GM12878 (cell line): ENCODE measurements at regions not wholly inside any gene's neighbourhood (a gene's known extent, or its start where the extent isn't known, plus 50 kb on each side); places are given as distances from the start of the nearest gene placed in this dataset.

Experiments used
- ATAC-seq: fragments of 200-7000 bp; cut with Tn5 transposase; 3 replicates; pipeline ENCODE4 v1.9.1; 2020; ENCODE audit warnings: mild to moderate bottlenecking, moderate library complexity
- BruUV-seq: library from RNA; stranded (reverse); fragments of 400-500 nt; replicated peaks from 2 replicates; lab custom pipeline; 2021; lab: Mats Ljungman, UMichigan
- CTCF ChIA-PET: fragments of 300-600 bp; sonication (Branson Sonifier 250); formaldehyde crosslinking; extraction: SDS; loops from one replicate; lab custom pipeline; 2021; ENCODE audit warnings: inconsistent platforms; lab: Yijun Ruan, JAX
- POLR2A ChIA-PET: fragments of 350-600 bp; formaldehyde crosslinking; extraction: SDS; loops from one replicate; lab custom pipeline; 2021; ENCODE audit warnings: inconsistent platforms; lab: Charles Lee
- RAD21 ChIA-PET: fragments of 300-600 bp; sonication (Branson Sonifier 250); formaldehyde crosslinking; loops from one replicate; lab custom pipeline; 2023; ENCODE audit warnings: antibody characterized with exemption; ENCODE audit not compliant: unreplicated experiment; lab: Charles Lee
- SMC1A ChIA-PET: fragments of 300-600 bp; sonication (Branson Sonifier 250); formaldehyde crosslinking; loops from one replicate; lab custom pipeline; 2023; ENCODE audit not compliant: unreplicated experiment, uncharacterized antibody; lab: Charles Lee
- DNase-seq: peaks from one replicate; pipeline ENCODE4 v3.0.0-alpha.2; 2011; ENCODE audit warnings: low read depth, low spot score
- FAIRE-seq: peaks from 3 replicates; lab custom pipeline; 2011; peaks lifted over from hg19 to GRCh38; lab: Jason Lieb, UNC
- H2AFZ ChIP-seq: 2 replicates; pipeline ENCODE4 v1.6.0; 2011; ENCODE audit warnings: low read depth, low read length, control low read depth; ENCODE audit not compliant: control insufficient read depth
- H3K27ac ChIP-seq: 2 replicates; pipeline ENCODE4 v1.5.1; 2011; ENCODE audit warnings: control low read depth; ENCODE audit not compliant: control insufficient read depth, insufficient read depth
- H3K27me3 ChIP-seq, 2 experiments: replicated peaks in 1 of 2; 2 replicates each; pipeline versions ENCODE4 v1.6.0 to v1.6.1; 2011; ENCODE audit warnings: low read length in 1 of 2; ENCODE audit not compliant: control insufficient read depth in 2 of 2, insufficient read depth in 2 of 2
- H3K36me3 ChIP-seq, 2 experiments: 2 replicates each; pipeline ENCODE4 v1.5.1; 2011; ENCODE audit warnings: low read length in 1 of 2; ENCODE audit not compliant: control insufficient read depth in 2 of 2, insufficient read depth in 2 of 2
- H3K4me1 ChIP-seq: 2 replicates; pipeline ENCODE4 v1.6.1; 2011; ENCODE audit warnings: mild to moderate bottlenecking, low read length, moderate library complexity, mixed read lengths; ENCODE audit not compliant: control insufficient read depth, insufficient read depth
- H3K4me2 ChIP-seq: 2 replicates; pipeline ENCODE4 v1.6.0; 2011; ENCODE audit warnings: control low read depth; ENCODE audit not compliant: control insufficient read depth, insufficient read depth
- H3K4me3 ChIP-seq: fragments of 200-600 bp; sonication (generic); 2 replicates; pipeline ENCODE4 v1.5.1; 2016
- H3K79me2 ChIP-seq: 2 replicates; pipeline ENCODE4 v1.6.0; 2011; ENCODE audit warnings: low read length; ENCODE audit not compliant: control insufficient read depth, insufficient read depth
- H3K9ac ChIP-seq: 2 replicates; pipeline ENCODE4 v1.8.0; 2011; ENCODE audit warnings: low read length, control low read depth, mixed read lengths; ENCODE audit not compliant: control insufficient read depth, insufficient read depth
- H3K9me3 ChIP-seq: replicated peaks from 3 replicates; pipeline ENCODE4 v1.5.1; 2011; ENCODE audit warnings: mild to moderate bottlenecking, low read length; ENCODE audit not compliant: control insufficient read depth, insufficient read depth
- H4K20me1 ChIP-seq: 2 replicates; pipeline ENCODE4 v1.6.0; 2011; ENCODE audit not compliant: control insufficient read depth, insufficient read depth
- BCL3 ChIP-seq: IDR thresholded peaks from 2 replicates; pipeline ENCODE4 v1.6.1; 2011; ENCODE audit warnings: borderline replicate concordance, low read depth, mild to moderate bottlenecking, moderate library complexity, low read length; ENCODE audit not compliant: insufficient read depth, poor library complexity, severe bottlenecking
- CBFB ChIP-seq: IDR thresholded peaks from 2 replicates; pipeline ENCODE4 v1.6.1; 2016; ENCODE audit warnings: antibody characterized with exemption, low read depth
- CBX3 ChIP-seq: fragments of 200-600 bp; sonication (generic); IDR thresholded peaks from 2 replicates; pipeline ENCODE4 v1.6.1; 2016; ENCODE audit warnings: low read depth, borderline replicate concordance
- CREB1 ChIP-seq: IDR thresholded peaks from 2 replicates; pipeline ENCODE4 v1.6.1; 2012; ENCODE audit warnings: low read depth, mild to moderate bottlenecking, inconsistent platforms
- CREM ChIP-seq: IDR thresholded peaks from 2 replicates; pipeline ENCODE4 v1.6.1; 2014; ENCODE audit warnings: antibody characterized with exemption, low read depth
- ELK1 ChIP-seq: IDR thresholded peaks from 2 replicates; pipeline ENCODE4 v1.6.1; 2012; ENCODE audit warnings: low read depth, low read length, improper control_type of control experiment
- EZH2 ChIP-seq: IDR thresholded peaks from 2 replicates; pipeline ENCODE4 v1.6.1; 2012; ENCODE audit warnings: low read depth, mild to moderate bottlenecking, control low read depth, inconsistent platforms, low read length, borderline replicate concordance; ENCODE audit not compliant: control insufficient read depth
- KAT2A ChIP-seq: conservative IDR thresholded peaks from 2 replicates; pipeline ENCODE4 v1.6.1; 2011; ENCODE audit warnings: low read depth, low read length; ENCODE audit not compliant: control insufficient read depth
- MEF2B ChIP-seq: fragments of 450-650 bp; IDR thresholded peaks from 2 replicates; pipeline ENCODE4 v1.6.1; 2018; ENCODE audit warnings: mild to moderate bottlenecking, moderate library complexity; ENCODE audit not compliant: partially characterized antibody, poor library complexity, severe bottlenecking
- PKNOX1 ChIP-seq: fragments of 450-650 bp; IDR thresholded peaks from 2 replicates; pipeline ENCODE4 v1.6.1; 2016; ENCODE audit warnings: mild to moderate bottlenecking
- RAD51 ChIP-seq: fragments of 450-650 bp; IDR thresholded peaks from 2 replicates; pipeline ENCODE4 v1.6.1; 2016; ENCODE audit warnings: moderate library complexity, mild to moderate bottlenecking, inconsistent platforms
- STAT1 ChIP-seq: fragments of 450-650 bp; conservative IDR thresholded peaks from 2 replicates; pipeline ENCODE4 v1.6.1; 2014; ENCODE audit warnings: antibody characterized with exemption, mild to moderate bottlenecking
- STAT3 ChIP-seq: IDR thresholded peaks from 2 replicates; pipeline ENCODE4 v1.6.1; 2011; ENCODE audit warnings: low read depth, low read length, improper control_type of control experiment
- WRNIP1 ChIP-seq: IDR thresholded peaks from 2 replicates; pipeline ENCODE4 v1.6.1; 2011; ENCODE audit warnings: low read depth, low read length, improper control_type of control experiment, borderline replicate concordance
- ZNF207 ChIP-seq: fragments of 450-650 bp; IDR thresholded peaks from 2 replicates; pipeline ENCODE4 v1.6.1; 2014; ENCODE audit warnings: antibody characterized with exemption, mild to moderate bottlenecking, borderline replicate concordance
- ZNF384 ChIP-seq: IDR thresholded peaks from 2 replicates; pipeline ENCODE4 v1.6.1; 2012; ENCODE audit warnings: low read depth, mild to moderate bottlenecking, low read length, improper control_type of control experiment, borderline replicate concordance
- WGBS: methylation state at CpG from one replicate; pipeline ENCODE4 v1.1.6; 2016; ENCODE audit warnings: low lambda C conversion rate; ENCODE audit not compliant: insufficient replicate concordance, insufficient coverage; ENCODE audit errors: missing lambda C conversion rate; 5-methylcytosine and 5-hydroxymethylcytosine counted together
- in situ Hi-C: fragments of 300-500 bp; cut with MboI; formaldehyde crosslinking; loops from 9 replicates; pipeline ENCODE4 v1.14.3; 2018; ENCODE audit warnings: mixed read lengths
- intact Hi-C: fragments of 100-400 bp; cut with micrococcal nuclease; formaldehyde crosslinking; loops from one replicate; pipeline ENCODE4 v1.14.2; 2022; ENCODE audit not compliant: unreplicated experiment

- no peak overlapping the region for H3K27ac ChIP-seq
- ATAC-seq = no peak
- H3K9ac ChIP-seq = no peak overlapping the region
- ChIA-PET POLR2A (no interaction called here), SMC1A (no interaction called here), RAD21 (no interaction called here), CTCF (no interaction called here)
- no peak overlapping the region for H3K4me3 ChIP-seq
- H3K4me1 ChIP-seq = no peaks in the 10 kb centered on the region
- H3K27me3 ChIP-seq = no peaks in the 10 kb centered on the region
- FAIRE-seq = no peak
- H4K20me1 ChIP-seq = no peaks in the 10 kb centered on the region
- H3K36me3 ChIP-seq = no peaks in the 10 kb centered on the region
- in situ Hi-C loops (no loop called here), intact Hi-C loops (no loop called here)
- H3K4me2 ChIP-seq = no peak overlapping the region
- WGBS = 53% methylated on average over 5 of the region's 5 CpGs
- no peaks in the 10 kb centered on the region for H3K79me2 ChIP-seq
- TF ChIP-seq ELK1 (no peak), STAT3 (no peak), ZNF207 (no peak), MEF2B (no peak), PKNOX1 (no peak)
- TF ChIP-seq, all 136 proteins: peak for 0
- Histone ChIP-seq H3K9me3 (no peaks in the 10 kb centered on the region), H2AFZ (no peak overlapping the region)
- BruUV-seq = no TSS peak
- DNase-seq = no peak
These were observed 206.9 kb downstream of the RPL10L start for GRCh38 chr14:46444666-46445065.

- in situ Hi-C loops = no loop called here
- intact Hi-C loops = no loop called here
- Histone ChIP-seq H3K9ac (no peak overlapping the region), H2AFZ (no peak overlapping the region), H3K4me1 (no peaks in the 10 kb centered on the region), H3K27ac (no peak overlapping the region), H3K79me2 (no peaks in the 10 kb centered on the region), H3K9me3 (no peaks in the 10 kb centered on the region), H3K4me3 (no peak overlapping the region), H3K4me2 (no peak overlapping the region), H3K27me3 (no peaks in the 10 kb centered on the region), H4K20me1 (no peaks in the 10 kb centered on the region), H3K36me3 (no peaks in the 10 kb centered on the region)
- WGBS = 50% methylated on average over 3 of the region's 3 CpGs
- ChIA-PET POLR2A (no interaction called here), CTCF (no interaction called here), SMC1A (no interaction called here), RAD21 (no interaction called here)
- FAIRE-seq (no peak), ATAC-seq (no peak), DNase-seq (no peak)
- no TSS peak for BruUV-seq
- TF ChIP-seq CBFB = no peak
- TF ChIP-seq BCL3 = no peak
- TF ChIP-seq CREB1 = no peak
- no peak for TF ChIP-seq STAT1
- TF ChIP-seq KAT2A = no peak
- no peak for TF ChIP-seq ZNF384
- TF ChIP-seq CREM = no peak
- no peak for TF ChIP-seq EZH2
- TF ChIP-seq WRNIP1 = no peak
- no peak for TF ChIP-seq CBX3
- TF ChIP-seq RAD51 = no peak
These were observed 218.2 kb downstream of the RPL10L start for GRCh38 chr14:46433381-46433780.
